NCI-H446 treated with DMSO at 0.1 percent for 48 hours (cell line): ENCODE measurements at regions not wholly inside any gene's neighbourhood (a gene's known extent, or its start where the extent isn't known, plus 50 kb on each side); places are given as distances from the start of the nearest gene placed in this dataset.

ENCODE experiments used
- DNase-seq: peaks from one replicate; lab custom pipeline; 2025; lab: John Stamatoyannopoulos, UW

- no peak for DNase-seq
Observed at GRCh38 chr3:34011171-34012101, 213.0 kb downstream of the PDCD6IP start.

GRCh38 chr3:34012102-34012461 is 213.7 kb downstream of the PDCD6IP start:
- DNase-seq, result no peak

GRCh38 chr3:34013818-34014570 is 215.6 kb downstream of the PDCD6IP start:
- no peak for DNase-seq

- DNase-seq, result no peak
Observed at GRCh38 chr3:34015204-34016142, 217.0 kb downstream of the PDCD6IP start.

GRCh38 chr3:34016925-34017587 is 218.6 kb downstream of the PDCD6IP start:
- DNase-seq, result no peak

GRCh38 chr3:34017757-34018156 is 219.3 kb downstream of the PDCD6IP start:
- no peak for DNase-seq

GRCh38 chr3:34019158-34019557 is 220.7 kb downstream of the PDCD6IP start:
- no peak for DNase-seq

GRCh38 chr3:34020170-34020569 is 221.7 kb downstream of the PDCD6IP start:
- DNase-seq, result no peak

GRCh38 chr3:34020726-34021680 is 222.6 kb downstream of the PDCD6IP start:
- DNase-seq, result no peak

- DNase-seq, result no peak
Observed at GRCh38 chr3:34022147-34022546, 223.7 kb downstream of the PDCD6IP start.

- DNase-seq, result no peak
Observed at GRCh38 chr3:34024447-34025240, 226.2 kb downstream of the PDCD6IP start.

- DNase-seq, result no peak
Observed at GRCh38 chr3:34033839-34034238, 235.4 kb downstream of the PDCD6IP start.

- no peak for DNase-seq
Observed at GRCh38 chr3:34034840-34035239, 236.4 kb downstream of the PDCD6IP start.

- DNase-seq, result no peak
Observed at GRCh38 chr3:34035775-34036174, 237.3 kb downstream of the PDCD6IP start.

- no peak for DNase-seq
Observed at GRCh38 chr3:34037260-34037659, 238.8 kb downstream of the PDCD6IP start.

- DNase-seq, result no peak
Observed at GRCh38 chr3:34038131-34038530, 239.7 kb downstream of the PDCD6IP start.

GRCh38 chr3:34046154-34046553 is 247.7 kb downstream of the PDCD6IP start:
- no peak for DNase-seq

- DNase-seq, result no peak
Observed at GRCh38 chr3:34053626-34054025, 255.2 kb downstream of the PDCD6IP start.

- DNase-seq, result no peak
Observed at GRCh38 chr3:34056181-34056910, 257.9 kb downstream of the PDCD6IP start.
